ENCODE measurements at regions not wholly inside any gene's neighbourhood (a gene's known extent, or its start where the extent isn't known, plus 50 kb on each side); places are given as distances from the start of the nearest gene placed in this dataset.

DNA sequence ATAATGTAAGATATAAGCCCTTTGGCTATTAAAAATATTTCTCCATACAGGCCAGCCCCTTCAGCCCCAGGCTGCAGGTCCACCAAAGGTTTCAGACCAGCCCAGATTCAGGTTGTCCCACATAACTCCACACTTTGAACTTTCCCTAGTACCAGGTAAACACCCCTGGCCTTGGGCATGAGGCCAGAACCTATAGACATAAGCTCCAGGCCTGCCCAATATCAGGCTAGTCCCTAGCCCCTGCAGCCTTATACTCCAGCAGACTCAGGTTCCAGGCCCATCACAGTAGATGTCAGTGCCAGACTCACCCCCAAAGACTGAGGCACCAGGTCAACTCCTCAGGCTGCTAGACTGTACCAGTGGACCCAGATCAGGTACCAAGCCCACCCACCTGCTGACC, 178.5 kb upstream of the DAAM1 start (continued):
- TF ChIP-seq ZNF543 (CRISPR knock-in tag; IDR thresholded peaks at IDR 0.05): no peak
- TF ChIP-seq RNF2 (conservative IDR thresholded peaks at IDR 0.05; ENCODE audit: low read depth): no peak
- no peak for TF ChIP-seq ZBTB38 (CRISPR knock-in tag; IDR thresholded peaks at IDR 0.05)
- no peak for TF ChIP-seq MIER3 (CRISPR knock-in tag; IDR thresholded peaks at IDR 0.05; ENCODE audit: borderline replicate concordance)
- TF ChIP-seq MZF1 (CRISPR knock-in tag; IDR thresholded peaks at IDR 0.05; ENCODE audit: borderline replicate concordance): no peak
- TF ChIP-seq, protein P1, sequence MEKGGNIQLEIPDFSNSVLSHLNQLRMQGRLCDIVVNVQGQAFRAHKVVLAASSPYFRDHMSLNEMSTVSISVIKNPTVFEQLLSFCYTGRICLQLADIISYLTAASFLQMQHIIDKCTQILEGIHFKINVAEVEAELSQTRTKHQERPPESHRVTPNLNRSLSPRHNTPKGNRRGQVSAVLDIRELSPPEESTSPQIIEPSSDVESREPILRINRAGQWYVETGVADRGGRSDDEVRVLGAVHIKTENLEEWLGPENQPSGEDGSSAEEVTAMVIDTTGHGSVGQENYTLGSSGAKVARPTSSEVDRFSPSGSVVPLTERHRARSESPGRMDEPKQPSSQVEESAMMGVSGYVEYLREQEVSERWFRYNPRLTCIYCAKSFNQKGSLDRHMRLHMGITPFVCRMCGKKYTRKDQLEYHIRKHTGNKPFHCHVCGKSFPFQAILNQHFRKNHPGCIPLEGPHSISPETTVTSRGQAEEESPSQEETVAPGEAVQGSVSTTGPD (CRISPR knock-in tag; IDR thresholded peaks at IDR 0.05): no peak
- no peak for TF ChIP-seq ZNF776 (CRISPR knock-in tag; IDR thresholded peaks at IDR 0.05)
- no peak for TF ChIP-seq MAZ (IDR thresholded peaks at IDR 0.05; ENCODE audit: borderline replicate concordance, low read depth, low read length)
- TF ChIP-seq MAZ (CRISPR knock-in tag; IDR thresholded peaks at IDR 0.05; ENCODE audit: low read depth): no peak
- no peak for TF ChIP-seq RFX5 (IDR thresholded peaks at IDR 0.05; ENCODE audit: low read depth, low read length)
- TF ChIP-seq, protein P2, sequence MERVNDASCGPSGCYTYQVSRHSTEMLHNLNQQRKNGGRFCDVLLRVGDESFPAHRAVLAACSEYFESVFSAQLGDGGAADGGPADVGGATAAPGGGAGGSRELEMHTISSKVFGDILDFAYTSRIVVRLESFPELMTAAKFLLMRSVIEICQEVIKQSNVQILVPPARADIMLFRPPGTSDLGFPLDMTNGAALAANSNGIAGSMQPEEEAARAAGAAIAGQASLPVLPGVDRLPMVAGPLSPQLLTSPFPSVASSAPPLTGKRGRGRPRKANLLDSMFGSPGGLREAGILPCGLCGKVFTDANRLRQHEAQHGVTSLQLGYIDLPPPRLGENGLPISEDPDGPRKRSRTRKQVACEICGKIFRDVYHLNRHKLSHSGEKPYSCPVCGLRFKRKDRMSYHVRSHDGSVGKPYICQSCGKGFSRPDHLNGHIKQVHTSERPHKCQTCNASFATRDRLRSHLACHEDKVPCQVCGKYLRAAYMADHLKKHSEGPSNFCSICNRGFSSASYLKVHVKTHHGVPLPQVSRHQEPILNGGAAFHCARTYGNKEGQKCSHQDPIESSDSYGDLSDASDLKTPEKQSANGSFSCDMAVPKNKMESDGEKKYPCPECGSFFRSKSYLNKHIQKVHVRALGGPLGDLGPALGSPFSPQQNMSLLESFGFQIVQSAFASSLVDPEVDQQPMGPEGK (CRISPR knock-in tag; IDR thresholded peaks at IDR 0.05): no peak
- TF ChIP-seq ARHGAP35 (CRISPR knock-in tag; IDR thresholded peaks at IDR 0.05; ENCODE audit: borderline replicate concordance): no peak
- TF ChIP-seq ZNF546 (CRISPR knock-in tag; conservative IDR thresholded peaks at IDR 0.05): no peak
- peak; percentile 42 for TF ChIP-seq TEAD3 (CRISPR knock-in tag; optimal IDR thresholded peaks at IDR 0.05; ENCODE audit: borderline replicate concordance)
- TF ChIP-seq, protein P3, sequence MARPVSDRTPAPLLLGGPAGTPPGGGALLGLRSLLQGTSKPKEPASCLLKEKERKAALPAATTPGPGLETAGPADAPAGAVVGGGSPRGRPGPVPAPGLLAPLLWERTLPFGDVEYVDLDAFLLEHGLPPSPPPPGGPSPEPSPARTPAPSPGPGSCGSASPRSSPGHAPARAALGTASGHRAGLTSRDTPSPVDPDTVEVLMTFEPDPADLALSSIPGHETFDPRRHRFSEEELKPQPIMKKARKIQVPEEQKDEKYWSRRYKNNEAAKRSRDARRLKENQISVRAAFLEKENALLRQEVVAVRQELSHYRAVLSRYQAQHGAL (CRISPR knock-in tag; IDR thresholded peaks at IDR 0.05; ENCODE audit: not compliant biosample characterization): no peak
- no peak for TF ChIP-seq MAFF (IDR thresholded peaks at IDR 0.05; ENCODE audit: low read depth, low read length)
- TF ChIP-seq NR1H2 (CRISPR knock-in tag; IDR thresholded peaks at IDR 0.05; ENCODE audit: borderline replicate concordance, low read depth): no peak
- TF ChIP-seq ZNF773 (CRISPR knock-in tag; IDR thresholded peaks at IDR 0.05; ENCODE audit: borderline replicate concordance): no peak
- TF ChIP-seq SNRNP70 (IDR thresholded peaks at IDR 0.05; ENCODE audit: low read depth, low read length): no peak
- TF ChIP-seq, protein P4, sequence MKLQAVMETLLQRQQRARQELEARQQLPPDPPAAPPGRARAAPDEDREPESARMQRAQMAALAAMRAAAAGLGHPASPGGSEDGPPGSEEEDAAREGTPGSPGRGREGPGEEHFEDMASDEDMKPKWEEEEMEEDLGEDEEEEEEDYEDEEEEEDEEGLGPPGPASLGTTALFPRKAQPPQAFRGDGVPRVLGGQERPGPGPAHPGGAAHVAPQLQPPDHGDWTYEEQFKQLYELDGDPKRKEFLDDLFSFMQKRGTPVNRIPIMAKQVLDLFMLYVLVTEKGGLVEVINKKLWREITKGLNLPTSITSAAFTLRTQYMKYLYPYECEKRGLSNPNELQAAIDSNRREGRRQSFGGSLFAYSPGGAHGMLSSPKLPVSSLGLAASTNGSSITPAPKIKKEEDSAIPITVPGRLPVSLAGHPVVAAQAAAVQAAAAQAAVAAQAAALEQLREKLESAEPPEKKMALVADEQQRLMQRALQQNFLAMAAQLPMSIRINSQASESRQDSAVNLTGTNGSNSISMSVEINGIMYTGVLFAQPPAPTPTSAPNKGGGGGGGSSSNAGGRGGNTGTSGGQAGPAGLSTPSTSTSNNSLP (IDR thresholded peaks at IDR 0.05; ENCODE audit: low read depth, low read length): no peak; the same call in 1 of the 2 replicates
- TF ChIP-seq ATM (IDR thresholded peaks at IDR 0.05; ENCODE audit: borderline replicate concordance): no peak
- no peak for TF ChIP-seq ATF7 (IDR thresholded peaks at IDR 0.05)
- no peak for TF ChIP-seq ATF7 (CRISPR knock-in tag; IDR thresholded peaks at IDR 0.05)
- TF ChIP-seq, protein P5, sequence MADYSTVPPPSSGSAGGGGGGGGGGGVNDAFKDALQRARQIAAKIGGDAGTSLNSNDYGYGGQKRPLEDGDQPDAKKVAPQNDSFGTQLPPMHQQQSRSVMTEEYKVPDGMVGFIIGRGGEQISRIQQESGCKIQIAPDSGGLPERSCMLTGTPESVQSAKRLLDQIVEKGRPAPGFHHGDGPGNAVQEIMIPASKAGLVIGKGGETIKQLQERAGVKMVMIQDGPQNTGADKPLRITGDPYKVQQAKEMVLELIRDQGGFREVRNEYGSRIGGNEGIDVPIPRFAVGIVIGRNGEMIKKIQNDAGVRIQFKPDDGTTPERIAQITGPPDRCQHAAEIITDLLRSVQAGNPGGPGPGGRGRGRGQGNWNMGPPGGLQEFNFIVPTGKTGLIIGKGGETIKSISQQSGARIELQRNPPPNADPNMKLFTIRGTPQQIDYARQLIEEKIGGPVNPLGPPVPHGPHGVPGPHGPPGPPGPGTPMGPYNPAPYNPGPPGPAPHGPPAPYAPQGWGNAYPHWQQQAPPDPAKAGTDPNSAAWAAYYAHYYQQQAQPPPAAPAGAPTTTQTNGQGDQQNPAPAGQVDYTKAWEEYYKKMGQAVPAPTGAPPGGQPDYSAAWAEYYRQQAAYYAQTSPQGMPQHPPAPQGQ (CRISPR knock-in tag; IDR thresholded peaks at IDR 0.05; ENCODE audit: borderline replicate concordance): no peak
- no peak for TF ChIP-seq SRSF1 (optimal IDR thresholded peaks at IDR 0.05; ENCODE audit: low read depth, low read length)

All from HepG2 (cell line).